ENCODE measurements at regions not wholly inside any gene's neighbourhood (a gene's known extent, or its start where the extent isn't known, plus 50 kb on each side); places are given as distances from the start of the nearest gene placed in this dataset.

- Histone ChIP-seq H3K36me3 (no peaks in the 10 kb centered on the region), H3K9me3 (no peaks in the 10 kb centered on the region), H3K4me3 (no peak overlapping the region), H3K4me1 (ENCODE audit: control insufficient read depth in 1 of 2, low read depth in 2 of 2) (no peaks in the 10 kb centered on the region), H3K27ac (no peak overlapping the region), H3K27me3 (replicated peaks; ENCODE audit: insufficient read depth) (peaks cover 4% of the 10 kb centered on the region)
- DNase-seq (ENCODE audit: low spot score) (no peak), ATAC-seq (ENCODE audit: insufficient number of reproducible peaks, low FRiP score, low read depth) (no peak)
- no peak for TF ChIP-seq CTCF (IDR thresholded peaks at IDR 0.05)
Observed at GRCh38 chr17:79487149-79487548, 123.7 kb downstream of the RBFOX3 start.

- no peak for DNase-seq (ENCODE audit: low spot score)
- no peak for ATAC-seq (ENCODE audit: insufficient number of reproducible peaks, low FRiP score, low read depth)
- H3K4me3 ChIP-seq: no peak overlapping the region
- H3K4me1 ChIP-seq (ENCODE audit: control insufficient read depth in 1 of 2, low read depth in 2 of 2): no peaks in the 10 kb centered on the region
- no peak for TF ChIP-seq CTCF (IDR thresholded peaks at IDR 0.05)
- peaks cover 4% of the 10 kb centered on the region for H3K27me3 ChIP-seq (replicated peaks; ENCODE audit: insufficient read depth)
- H3K27ac ChIP-seq: no peak overlapping the region
- no peaks in the 10 kb centered on the region for H3K36me3 ChIP-seq
- H3K9me3 ChIP-seq: no peaks in the 10 kb centered on the region
Observed at GRCh38 chr17:79485991-79486390, 124.9 kb downstream of the RBFOX3 start.

GRCh38 chr17:79485419-79485985 is 125.3 kb downstream of the RBFOX3 start:
- no peak for DNase-seq (ENCODE audit: low spot score)
- H3K27me3 ChIP-seq (replicated peaks; ENCODE audit: insufficient read depth): peaks cover 4% of the 10 kb centered on the region
- H3K9me3 ChIP-seq: no peaks in the 10 kb centered on the region
- no peaks in the 10 kb centered on the region for H3K36me3 ChIP-seq
- no peak for TF ChIP-seq CTCF (IDR thresholded peaks at IDR 0.05)
- no peak overlapping the region for H3K4me3 ChIP-seq
- no peak overlapping the region for H3K27ac ChIP-seq
- ATAC-seq (ENCODE audit: insufficient number of reproducible peaks, low FRiP score, low read depth): no peak
- H3K4me1 ChIP-seq (ENCODE audit: control insufficient read depth in 1 of 2, low read depth in 2 of 2): no peaks in the 10 kb centered on the region

- Histone ChIP-seq H3K36me3 (no peaks in the 10 kb centered on the region), H3K4me1 (ENCODE audit: control insufficient read depth in 1 of 2, low read depth in 2 of 2) (no peaks in the 10 kb centered on the region), H3K9me3 (no peaks in the 10 kb centered on the region), H3K27me3 (replicated peaks; ENCODE audit: insufficient read depth) (peaks cover 4% of the 10 kb centered on the region), H3K27ac (no peak overlapping the region), H3K4me3 (no peak overlapping the region)
- no peak for TF ChIP-seq CTCF (IDR thresholded peaks at IDR 0.05)
- ATAC-seq (ENCODE audit: insufficient number of reproducible peaks, low FRiP score, low read depth) (no peak), DNase-seq (ENCODE audit: low spot score) (no peak)
Observed at GRCh38 chr17:79484600-79485418, 126.0 kb downstream of the RBFOX3 start.

GRCh38 chr17:79483842-79484241 is 127.0 kb downstream of the RBFOX3 start:
- Histone ChIP-seq H3K27ac (no peak overlapping the region), H3K9me3 (no peaks in the 10 kb centered on the region), H3K27me3 (replicated peaks; ENCODE audit: insufficient read depth) (peaks cover 4% of the 10 kb centered on the region), H3K4me3 (no peak overlapping the region), H3K36me3 (no peaks in the 10 kb centered on the region), H3K4me1 (ENCODE audit: control insufficient read depth in 1 of 2, low read depth in 2 of 2) (no peaks in the 10 kb centered on the region)
- TF ChIP-seq CTCF (IDR thresholded peaks at IDR 0.05): no peak
- DNase-seq (ENCODE audit: low spot score) (no peak), ATAC-seq (ENCODE audit: insufficient number of reproducible peaks, low FRiP score, low read depth) (no peak)

Data from thoracic aorta (tissue), 2 donors.